GM12891 (cell line): ENCODE measurements at regions not wholly inside any gene's neighbourhood (a gene's known extent, or its start where the extent isn't known, plus 50 kb on each side); places are given as distances from the start of the nearest gene placed in this dataset.

Experiments used
- DNase-seq: peaks from one replicate; pipeline ENCODE4 v3.0.0; 2011; ENCODE audit warnings: low spot score; ENCODE audit not compliant: insufficient read length
- FAIRE-seq: peaks from 2 replicates; lab custom pipeline; 2011; peaks lifted over from hg19 to GRCh38; lab: Jason Lieb, UNC
- PAX5 ChIP-seq: IDR thresholded peaks from 2 replicates; pipeline ENCODE4 v1.6.1; 2011; ENCODE audit warnings: low read length, moderate library complexity, mild to moderate bottlenecking; ENCODE audit not compliant: insufficient read depth, severe bottlenecking
- POLR2A ChIP-seq: IDR thresholded peaks from 2 replicates; pipeline ENCODE4 v1.6.1; 2011; ENCODE audit warnings: low read depth, low read length, control low read depth
- POLR2AphosphoS5 ChIP-seq: IDR thresholded peaks from 2 replicates; pipeline ENCODE4 v1.6.1; 2011; ENCODE audit warnings: low read depth, low read length, control low read depth
- POU2F2 ChIP-seq: IDR thresholded peaks from 2 replicates; pipeline ENCODE4 v1.6.1; 2011; ENCODE audit warnings: low read depth, mild to moderate bottlenecking, control low read depth, low read length, moderate library complexity
- SPI1 ChIP-seq: IDR thresholded peaks from 2 replicates; pipeline ENCODE4 v1.6.1; 2011; ENCODE audit warnings: low read depth, low read length, control low read depth
- TAF1 ChIP-seq: IDR thresholded peaks from 2 replicates; pipeline ENCODE4 v1.6.1; 2011; ENCODE audit warnings: low read depth, low read length, control low read depth

DNA sequence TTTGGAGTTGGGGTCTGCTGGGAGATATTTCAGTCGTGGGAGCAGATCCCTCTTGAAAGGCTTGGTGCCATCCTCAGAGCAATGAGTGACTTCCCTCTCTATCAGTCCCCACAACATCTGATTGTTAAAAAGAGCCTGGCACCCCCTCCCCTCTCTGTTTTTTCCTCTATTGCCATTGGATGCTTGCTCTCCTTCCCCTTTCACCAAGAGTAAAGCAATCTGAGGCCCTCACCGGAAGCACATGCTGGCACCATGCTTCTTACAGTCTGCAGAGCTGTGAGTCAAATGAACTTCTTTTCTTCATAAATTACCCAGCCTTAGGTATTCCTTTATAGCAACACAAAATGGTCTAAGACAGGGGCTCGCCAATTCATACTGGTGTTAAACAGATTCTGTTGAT lies 99.1 kb upstream of the CCND2 start:
- DNase-seq (no peak), FAIRE-seq (no peak)
- TF ChIP-seq PAX5 (no peak), POU2F2 (no peak), POLR2AphosphoS5 (no peak), POLR2A (no peak)

DNA sequence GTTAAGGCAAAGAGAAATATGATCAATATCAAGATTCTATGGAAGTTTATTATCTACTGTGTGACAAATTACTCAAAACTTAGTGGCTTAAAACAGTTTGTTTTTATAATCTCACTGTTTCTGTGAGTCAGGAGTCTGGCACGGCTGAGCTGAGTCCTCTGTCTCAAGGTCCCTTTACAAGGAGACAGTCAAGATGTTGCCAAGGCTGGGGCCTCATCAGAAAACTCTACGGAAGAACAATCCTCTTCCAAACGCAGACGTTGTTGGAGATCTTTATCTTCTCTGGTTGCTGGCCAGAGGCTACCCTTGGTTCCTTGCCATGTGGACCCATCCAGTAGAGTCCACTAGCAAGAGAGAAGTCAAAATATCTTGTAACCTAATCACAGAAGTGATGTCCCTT lies 100.6 kb upstream of the CCND2 start:
- no peak for DNase-seq
- no peak for FAIRE-seq
- no peak for TF ChIP-seq TAF1
- no peak for TF ChIP-seq SPI1
- TF ChIP-seq POLR2A, result no peak
- TF ChIP-seq POLR2AphosphoS5, result no peak
- TF ChIP-seq PAX5, result no peak
- TF ChIP-seq POU2F2, result no peak

DNA sequence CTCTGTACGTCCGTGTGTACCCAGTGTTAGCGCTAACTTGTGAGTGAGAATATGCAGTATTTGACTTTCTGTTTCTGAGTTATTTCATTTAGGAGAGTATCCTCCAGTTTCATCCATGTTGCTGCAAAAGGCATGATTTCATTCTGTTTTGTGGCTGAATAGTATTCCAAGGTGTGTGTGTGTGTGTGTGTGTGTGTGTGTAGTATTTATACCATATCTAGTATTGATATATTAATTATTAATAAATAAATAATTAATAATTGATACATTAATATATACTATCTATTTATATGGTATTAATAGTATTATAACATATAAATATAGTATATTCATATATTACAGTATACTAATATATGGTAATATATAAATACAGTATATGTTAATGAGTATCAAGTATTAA lies 101.8 kb upstream of the CCND2 start:
- TF ChIP-seq POLR2AphosphoS5 (no peak), SPI1 (no peak)
- DNase-seq (no peak), FAIRE-seq (no peak)

DNA sequence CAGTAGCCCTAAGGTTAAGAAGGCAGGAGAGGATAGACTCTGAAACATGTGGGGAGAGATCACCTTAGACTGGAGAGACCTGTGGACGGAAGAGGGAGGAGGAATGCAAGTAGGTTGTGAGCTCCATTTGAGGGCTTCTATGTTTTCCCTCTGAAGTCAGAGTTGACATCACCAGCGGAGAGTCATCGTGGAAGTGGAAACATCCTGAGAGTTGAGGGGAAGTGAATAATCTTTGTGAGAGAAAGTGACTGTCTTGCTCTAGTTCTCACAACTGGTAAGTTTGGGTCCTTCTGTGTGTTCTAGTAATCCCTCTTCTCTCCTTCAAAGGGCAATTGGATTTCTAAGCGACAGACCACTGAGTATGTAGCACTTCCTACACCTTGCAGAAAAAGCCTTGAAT lies 103.6 kb upstream of the CCND2 start:
- FAIRE-seq, result no peak
- no peak for DNase-seq
- TF ChIP-seq SPI1, result peak; percentile 43
- no peak for TF ChIP-seq POU2F2
- no peak for TF ChIP-seq TAF1
- TF ChIP-seq POLR2A, result no peak
- no peak for TF ChIP-seq POLR2AphosphoS5
- no peak for TF ChIP-seq PAX5

DNA sequence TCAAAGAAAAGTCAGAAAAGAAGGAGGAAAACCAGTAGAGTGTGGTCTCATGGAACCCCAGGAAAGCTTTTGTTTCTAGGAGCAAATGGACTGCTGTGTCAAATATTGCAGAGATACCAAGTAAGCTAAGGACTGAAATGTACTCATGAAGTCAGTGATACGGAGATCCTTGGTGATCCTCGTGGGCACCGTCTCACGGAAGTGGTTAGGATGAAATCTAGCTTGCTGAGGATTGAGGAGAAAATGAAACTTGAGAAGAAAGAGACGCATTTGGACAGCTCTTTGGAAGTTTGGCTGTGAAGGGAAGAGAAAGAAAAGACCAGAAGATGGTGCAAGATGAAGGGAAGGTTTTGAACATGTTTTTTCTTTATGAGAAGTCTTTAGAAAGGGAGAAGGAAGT lies 104.0 kb upstream of the CCND2 start:
- DNase-seq, result no peak
- no peak for FAIRE-seq
- TF ChIP-seq PAX5, result no peak
- no peak for TF ChIP-seq POLR2A
- TF ChIP-seq POU2F2, result no peak
- no peak for TF ChIP-seq POLR2AphosphoS5
- TF ChIP-seq SPI1, result no peak
- no peak for TF ChIP-seq TAF1

DNA sequence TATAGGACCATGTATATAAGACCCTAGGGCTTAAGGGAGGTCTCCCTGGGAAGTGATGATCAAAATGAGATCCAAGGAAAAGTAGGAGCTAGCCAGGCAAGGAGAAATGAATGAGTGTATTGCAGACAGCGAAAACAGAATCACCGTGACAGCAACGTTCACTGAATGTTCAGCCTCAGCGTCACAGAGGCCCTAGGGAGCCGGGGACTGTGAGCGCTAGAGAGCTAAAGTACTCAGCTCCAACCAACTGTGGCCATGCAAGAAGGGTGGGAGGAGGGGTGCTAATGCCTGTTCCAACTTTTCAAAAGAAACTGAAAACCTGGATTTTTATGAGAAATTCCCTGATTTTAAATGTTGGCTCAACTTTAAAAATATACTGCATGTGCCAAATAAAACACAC lies 105.5 kb upstream of the CCND2 start:
- FAIRE-seq (peak; percentile 71), DNase-seq (no peak)
- TF ChIP-seq POLR2AphosphoS5, result no peak
- no peak for TF ChIP-seq PAX5
- TF ChIP-seq POU2F2, result no peak
- TF ChIP-seq SPI1, result no peak
- no peak for TF ChIP-seq POLR2A
- no peak for TF ChIP-seq TAF1

DNA sequence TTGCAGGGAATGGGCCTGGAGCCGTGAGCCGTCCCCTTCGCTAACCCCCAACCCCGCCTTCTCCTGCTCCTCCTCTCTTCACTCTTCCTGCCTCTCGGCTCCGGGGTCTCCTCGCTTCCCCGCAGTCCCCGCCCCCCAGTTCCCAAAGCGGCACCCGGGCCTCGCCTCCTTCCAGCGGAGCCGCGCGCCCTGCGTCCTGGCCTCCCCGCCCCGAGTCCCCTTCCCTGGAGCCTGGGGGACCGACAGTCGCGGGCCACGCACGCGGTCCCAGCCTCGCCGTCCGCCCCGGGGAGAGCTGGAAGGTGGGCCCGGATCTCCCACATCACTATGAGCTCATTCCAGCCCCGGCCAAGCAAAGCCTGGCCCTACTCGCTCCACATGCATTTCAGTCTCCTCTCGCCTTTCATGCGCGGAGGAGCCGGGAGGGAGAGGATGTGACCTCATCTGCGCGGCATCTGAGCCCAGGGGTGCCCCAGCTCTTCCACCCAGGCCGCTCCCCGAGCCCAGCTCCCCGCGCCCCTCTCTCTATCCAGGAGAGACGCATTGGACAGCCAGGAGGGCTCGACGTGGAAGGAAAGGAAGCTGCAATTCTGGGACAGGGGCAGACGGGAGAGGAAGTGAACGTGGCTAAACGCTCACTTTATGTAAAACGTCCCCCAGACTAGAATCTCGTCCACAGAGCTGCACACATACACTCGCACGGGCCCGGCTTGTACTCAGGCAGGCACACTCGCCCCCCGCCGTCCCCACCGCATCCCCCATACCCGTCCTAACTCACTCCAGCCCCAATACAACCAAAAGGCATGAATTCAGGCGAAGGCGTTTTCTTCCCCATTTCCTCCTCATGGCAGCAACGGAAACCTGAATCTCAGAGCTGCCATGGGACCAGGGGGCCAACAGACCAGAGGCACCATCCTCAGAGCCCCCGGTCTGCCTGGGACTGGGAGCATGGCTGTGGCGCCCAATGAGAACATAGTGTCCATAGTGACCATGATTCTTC lies 108.7 kb upstream of the CCND2 start:
- FAIRE-seq (peak; percentile 95), DNase-seq (peak; percentile 55)
- TF ChIP-seq PAX5 (no peak), SPI1 (peak; percentile 67), POLR2A (peak; percentile 63; the same call in 1 of the 2 replicates), POU2F2 (no peak; the same call in 1 of the 2 replicates), POLR2AphosphoS5 (0 out of 2 replicates have a peak, but pooled peaks have one; percentile 38), TAF1 (0 out of 2 replicates have a peak, but pooled peaks have one; percentile 19)

DNA sequence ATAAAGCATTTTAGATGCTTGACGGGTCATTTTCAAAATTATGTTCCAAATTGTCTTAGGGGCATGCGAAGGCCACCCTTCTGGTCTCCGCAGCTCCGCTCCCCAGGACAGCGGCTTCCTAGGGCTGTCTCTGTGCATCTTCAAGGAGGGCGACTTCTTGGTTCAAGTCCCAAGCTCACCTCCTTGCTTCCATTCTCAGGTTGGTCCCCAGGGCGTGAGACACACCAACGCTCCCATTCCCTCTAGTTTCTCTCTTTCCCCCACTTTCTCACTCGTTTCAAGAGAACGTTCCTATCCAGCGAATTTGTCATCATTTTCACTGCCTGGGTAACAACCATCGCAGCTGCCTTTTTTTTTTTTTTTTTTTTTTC lies 109.4 kb upstream of the CCND2 start:
- FAIRE-seq (no peak), DNase-seq (no peak)
- TF ChIP-seq TAF1 (no peak), POLR2A (no peak), PAX5 (no peak), POLR2AphosphoS5 (no peak), POU2F2 (no peak), SPI1 (no peak)

DNA sequence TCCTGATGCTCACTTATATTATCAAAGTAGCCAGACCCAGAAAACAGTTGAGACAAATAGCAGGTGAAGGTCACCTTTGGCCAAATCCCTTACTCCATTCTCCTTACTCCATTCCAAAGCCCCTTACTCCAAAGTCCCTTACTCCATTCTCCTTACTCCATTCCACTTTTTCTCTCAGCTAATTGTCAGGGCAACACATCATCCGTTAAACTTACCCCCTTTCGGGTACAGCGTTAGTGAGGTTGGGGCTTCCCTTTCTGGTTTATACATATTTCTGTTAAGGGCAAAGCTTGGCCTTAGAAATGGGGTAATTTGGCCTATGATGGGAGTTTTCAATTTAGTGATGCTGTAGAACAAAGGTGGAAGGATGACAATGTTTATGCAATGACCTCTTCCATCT lies 111.8 kb upstream of the CCND2 start:
- DNase-seq, result no peak
- FAIRE-seq, result peak; percentile 50
- TF ChIP-seq POU2F2, result no peak

DNA sequence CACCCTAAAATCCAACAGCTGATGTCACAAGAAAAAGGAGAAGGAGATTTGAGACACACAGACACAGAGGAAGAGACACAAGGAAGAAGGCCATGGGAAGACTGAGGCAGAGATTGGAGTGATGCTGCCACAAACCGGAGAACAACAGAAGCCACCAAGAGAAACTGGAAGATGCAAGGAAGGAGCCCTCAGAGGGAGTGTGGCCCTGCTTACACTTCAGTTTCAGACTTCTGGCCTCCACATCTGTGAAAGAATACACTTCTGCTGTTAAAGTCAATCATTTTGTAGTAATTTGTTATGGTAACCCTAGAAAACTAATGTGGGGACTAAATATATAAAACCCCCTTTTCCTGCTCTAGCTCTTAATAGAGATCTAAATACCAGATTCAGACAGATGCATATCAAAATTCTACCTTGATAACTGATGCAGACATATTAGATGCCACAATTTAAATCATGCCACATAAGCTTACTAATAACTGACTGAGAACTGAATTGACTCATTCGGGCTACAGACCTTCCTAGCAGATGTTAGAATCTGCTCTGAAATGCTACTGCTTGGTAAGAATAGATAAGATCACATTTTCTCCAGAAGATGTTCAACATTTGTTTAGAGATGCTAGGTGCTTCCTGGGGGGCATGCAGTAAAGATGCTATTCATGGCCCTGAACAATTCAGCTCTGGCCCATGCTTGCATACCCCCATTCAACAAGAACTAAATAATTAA lies 113.1 kb upstream of the CCND2 start:
- TF ChIP-seq POU2F2 (no peak), TAF1 (no peak), POLR2AphosphoS5 (no peak), PAX5 (no peak), SPI1 (no peak), POLR2A (no peak)
- DNase-seq (no peak), FAIRE-seq (no peak)

DNA sequence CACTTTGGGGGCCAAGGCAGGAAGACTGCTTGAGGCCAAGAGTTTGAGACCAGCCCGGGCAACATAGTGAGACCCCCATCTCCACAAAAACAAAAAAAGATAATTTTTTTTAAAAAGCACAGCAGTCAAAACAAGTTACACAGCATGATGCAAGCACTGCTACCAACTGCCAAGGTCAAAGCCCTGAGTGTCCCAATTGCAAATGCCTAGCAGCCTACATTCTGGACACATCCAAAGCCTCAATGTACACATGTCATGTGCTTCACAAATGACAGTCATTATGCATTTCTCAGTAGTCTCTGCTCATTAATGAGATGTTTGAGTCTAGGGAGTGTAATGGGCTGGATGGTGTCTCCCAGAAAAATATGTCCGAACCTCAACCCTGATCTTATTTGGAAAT lies 113.7 kb upstream of the CCND2 start:
- TF ChIP-seq POLR2AphosphoS5 (no peak), POLR2A (no peak), SPI1 (no peak), POU2F2 (no peak), PAX5 (no peak), TAF1 (no peak)
- FAIRE-seq (no peak), DNase-seq (no peak)
